ENCODE measurements at regions not wholly inside any gene's neighbourhood (a gene's known extent, or its start where the extent isn't known, plus 50 kb on each side); places are given as distances from the start of the nearest gene placed in this dataset.

DNA sequence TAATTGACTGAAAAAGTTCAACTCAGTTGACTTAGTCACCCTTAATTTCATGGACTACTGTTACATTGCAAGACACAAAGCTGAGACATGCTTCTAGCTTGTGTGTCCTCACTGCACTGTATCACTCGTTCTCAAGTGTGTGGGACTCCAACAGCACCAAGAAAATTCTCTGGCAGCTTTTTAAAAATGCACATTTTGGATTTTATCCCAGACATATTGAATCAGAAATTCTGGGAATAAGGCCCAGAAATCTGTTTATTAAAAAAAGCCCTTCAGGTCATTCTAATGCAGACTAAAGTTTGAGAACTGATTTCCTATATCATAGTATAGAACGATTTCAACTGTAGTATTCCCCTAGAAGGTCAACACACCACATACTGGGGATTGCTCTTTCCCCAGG lies 1485.3 kb downstream of the PCDH9 start:
- H3K27ac ChIP-seq, result no peak overlapping the region
- no peaks in the 10 kb centered on the region for H3K27me3 ChIP-seq
- TF ChIP-seq, protein P1, sequence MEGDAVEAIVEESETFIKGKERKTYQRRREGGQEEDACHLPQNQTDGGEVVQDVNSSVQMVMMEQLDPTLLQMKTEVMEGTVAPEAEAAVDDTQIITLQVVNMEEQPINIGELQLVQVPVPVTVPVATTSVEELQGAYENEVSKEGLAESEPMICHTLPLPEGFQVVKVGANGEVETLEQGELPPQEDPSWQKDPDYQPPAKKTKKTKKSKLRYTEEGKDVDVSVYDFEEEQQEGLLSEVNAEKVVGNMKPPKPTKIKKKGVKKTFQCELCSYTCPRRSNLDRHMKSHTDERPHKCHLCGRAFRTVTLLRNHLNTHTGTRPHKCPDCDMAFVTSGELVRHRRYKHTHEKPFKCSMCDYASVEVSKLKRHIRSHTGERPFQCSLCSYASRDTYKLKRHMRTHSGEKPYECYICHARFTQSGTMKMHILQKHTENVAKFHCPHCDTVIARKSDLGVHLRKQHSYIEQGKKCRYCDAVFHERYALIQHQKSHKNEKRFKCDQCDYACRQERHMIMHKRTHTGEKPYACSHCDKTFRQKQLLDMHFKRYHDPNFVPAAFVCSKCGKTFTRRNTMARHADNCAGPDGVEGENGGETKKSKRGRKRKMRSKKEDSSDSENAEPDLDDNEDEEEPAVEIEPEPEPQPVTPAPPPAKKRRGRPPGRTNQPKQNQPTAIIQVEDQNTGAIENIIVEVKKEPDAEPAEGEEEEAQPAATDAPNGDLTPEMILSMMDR (IDR thresholded peaks at IDR 0.05 in 4 of 5, conservative IDR thresholded peaks at IDR 0.05 in 1 of 5), result no peak
- TF ChIP-seq POLR2A (IDR thresholded peaks at IDR 0.05), result no peak
- in situ Hi-C loops (cut with MboI; ENCODE audit: low sequenced_read_pairs in 4 of 4) (no loop called here), intact Hi-C loops (cut with DNase I; ENCODE audit: low total_unique reads) (no loop called here)
- H3K4me3 ChIP-seq, result no peak overlapping the region
- no peaks in the 10 kb centered on the region for H3K4me1 ChIP-seq
- H3K36me3 ChIP-seq, result no peaks in the 10 kb centered on the region
- ATAC-seq, result no peak
- DNase-seq, result no peak
- H3K9me3 ChIP-seq, result no peaks in the 10 kb centered on the region

DNA sequence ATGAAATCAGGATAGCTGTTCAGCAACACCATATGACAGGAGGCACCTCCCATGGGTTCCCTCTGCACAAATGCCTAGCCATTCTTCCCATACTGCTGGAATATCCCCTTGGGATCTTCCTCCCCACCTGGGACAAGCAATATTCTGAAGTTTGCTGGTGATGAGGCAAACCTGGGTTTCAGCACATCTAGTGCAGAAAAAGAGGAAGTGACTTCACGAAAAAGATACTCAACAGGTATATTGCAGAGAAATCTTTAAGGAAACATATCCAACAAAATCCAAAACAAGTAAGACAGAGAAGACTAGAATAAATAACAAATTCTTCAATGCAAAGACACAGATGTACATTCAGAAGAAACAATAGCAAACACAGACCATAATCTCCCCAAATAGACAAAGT lies 1497.0 kb downstream of the PCDH9 start:
- no peaks in the 10 kb centered on the region for H3K27me3 ChIP-seq
- H3K4me3 ChIP-seq, result no peak overlapping the region
- in situ Hi-C loops (cut with MboI; ENCODE audit: low sequenced_read_pairs in 4 of 4) (no loop called here), intact Hi-C loops (cut with DNase I; ENCODE audit: low total_unique reads) (no loop called here)
- DNase-seq (no peak), ATAC-seq (no peak)
- no peaks in the 10 kb centered on the region for H3K4me1 ChIP-seq
- H3K36me3 ChIP-seq, result no peaks in the 10 kb centered on the region
- no peak overlapping the region for H3K27ac ChIP-seq
- no peak for TF ChIP-seq POLR2A (IDR thresholded peaks at IDR 0.05)
- TF ChIP-seq, protein P1 (IDR thresholded peaks at IDR 0.05 in 4 of 5, conservative IDR thresholded peaks at IDR 0.05 in 1 of 5), result no peak
- no peaks in the 10 kb centered on the region for H3K9me3 ChIP-seq

DNA sequence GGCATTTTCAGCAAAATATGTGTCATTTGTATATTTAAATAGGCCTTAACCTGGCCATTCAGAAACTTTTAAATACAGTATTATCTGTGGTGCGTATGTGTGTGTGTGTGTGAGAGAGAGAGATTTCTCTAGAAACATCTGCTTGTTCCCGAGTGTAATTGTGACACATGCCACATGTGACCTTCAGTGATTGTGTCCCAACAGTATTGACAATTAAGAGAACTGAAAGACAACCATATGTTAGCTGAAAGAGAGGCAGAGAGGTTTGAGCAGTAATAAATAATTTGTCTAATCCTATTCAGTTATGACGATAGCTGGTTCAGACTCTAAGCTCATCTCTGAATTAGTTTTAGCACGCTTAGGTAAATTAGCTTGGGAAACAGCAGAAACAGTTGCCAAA lies 1503.1 kb downstream of the PCDH9 start:
- Histone ChIP-seq H3K4me3 (no peak overlapping the region), H3K36me3 (no peaks in the 10 kb centered on the region), H3K9me3 (no peaks in the 10 kb centered on the region), H3K27ac (no peak overlapping the region), H3K27me3 (no peaks in the 10 kb centered on the region), H3K4me1 (no peaks in the 10 kb centered on the region)
- TF ChIP-seq, protein P1 (IDR thresholded peaks at IDR 0.05 in 4 of 5, conservative IDR thresholded peaks at IDR 0.05 in 1 of 5), result no peak
- no peak for TF ChIP-seq POLR2A (IDR thresholded peaks at IDR 0.05)
- intact Hi-C loops (cut with DNase I; ENCODE audit: low total_unique reads), result no loop called here
- no peak for ATAC-seq
- DNase-seq, result no peak
- in situ Hi-C loops (cut with MboI; ENCODE audit: low sequenced_read_pairs in 4 of 4), result no loop called here

DNA sequence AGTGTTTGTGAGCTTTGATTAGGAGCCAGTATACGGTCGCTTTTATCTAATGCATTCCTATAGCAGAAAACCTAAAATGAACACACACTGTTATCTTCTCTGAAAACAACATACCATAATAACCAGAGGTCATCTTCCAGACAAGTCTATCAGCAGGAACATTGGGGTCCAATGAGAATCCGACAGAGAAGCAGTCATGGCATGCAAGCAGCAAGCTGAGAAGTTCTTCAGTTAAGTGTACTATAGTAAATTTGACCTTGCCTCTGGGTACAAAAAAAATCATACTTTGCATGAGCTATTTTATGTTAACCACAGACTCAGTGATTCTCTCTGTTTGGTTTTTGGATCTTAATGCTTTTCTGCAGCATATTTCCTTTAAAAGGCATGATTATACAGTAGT lies 1505.1 kb downstream of the PCDH9 start:
- DNase-seq (no peak), ATAC-seq (no peak)
- Histone ChIP-seq H3K36me3 (no peaks in the 10 kb centered on the region), H3K27me3 (no peaks in the 10 kb centered on the region), H3K4me3 (no peak overlapping the region), H3K4me1 (no peaks in the 10 kb centered on the region), H3K27ac (no peak overlapping the region), H3K9me3 (no peaks in the 10 kb centered on the region)
- in situ Hi-C loops (cut with MboI; ENCODE audit: low sequenced_read_pairs in 4 of 4) (no loop called here), intact Hi-C loops (cut with DNase I; ENCODE audit: low total_unique reads) (no loop called here)
- TF ChIP-seq POLR2A (IDR thresholded peaks at IDR 0.05), result no peak
- TF ChIP-seq, protein P1 (IDR thresholded peaks at IDR 0.05 in 4 of 5, conservative IDR thresholded peaks at IDR 0.05 in 1 of 5), result no peak

DNA sequence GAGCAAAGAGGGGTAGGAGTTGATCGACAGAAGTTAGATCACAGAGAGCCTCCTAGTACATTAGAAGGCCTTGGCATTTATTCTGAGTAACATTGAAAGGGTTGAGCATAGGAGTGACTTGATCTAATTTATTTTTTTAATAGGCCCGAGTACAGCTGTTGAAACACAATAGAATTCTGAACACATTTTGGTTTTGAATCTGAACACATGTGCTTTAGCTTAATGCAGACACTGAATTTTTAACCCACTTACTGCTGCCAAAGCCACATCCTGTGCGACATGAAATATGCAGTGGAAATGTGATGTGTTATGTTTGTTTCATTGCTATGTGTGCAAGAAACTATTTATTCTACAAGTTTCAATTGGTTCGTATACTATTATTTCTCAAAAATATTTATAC lies 1505.9 kb downstream of the PCDH9 start:
- intact Hi-C loops (cut with DNase I; ENCODE audit: low total_unique reads) (no loop called here), in situ Hi-C loops (cut with MboI; ENCODE audit: low sequenced_read_pairs in 4 of 4) (no loop called here)
- Histone ChIP-seq H3K4me3 (no peak overlapping the region), H3K36me3 (no peaks in the 10 kb centered on the region), H3K4me1 (no peaks in the 10 kb centered on the region), H3K27ac (no peak overlapping the region), H3K9me3 (no peaks in the 10 kb centered on the region), H3K27me3 (no peaks in the 10 kb centered on the region)
- DNase-seq (no peak), ATAC-seq (no peak)
- TF ChIP-seq, protein P1 (IDR thresholded peaks at IDR 0.05 in 4 of 5, conservative IDR thresholded peaks at IDR 0.05 in 1 of 5), result no peak
- TF ChIP-seq POLR2A (IDR thresholded peaks at IDR 0.05), result no peak

Data from gastrocnemius medialis (tissue), 4 donors.